MCF 10A (cell line): ENCODE measurements at regions not wholly inside any gene's neighbourhood (a gene's known extent, or its start where the extent isn't known, plus 50 kb on each side); places are given as distances from the start of the nearest gene placed in this dataset.
A peak's percentile ranks its signal among the peaks of the same experiment; 100 is the strongest.

Experiments
- BruUV-seq: library from RNA; stranded (reverse); fragments of 400-500 nt; replicated peaks from 2 replicates; lab custom pipeline; 2021; lab: Mats Ljungman, UMichigan
- CTCF ChIA-PET: fragments of 300-600 bp; sonication (Branson Sonifier 250); formaldehyde crosslinking; extraction: SDS; loops from one replicate; lab custom pipeline; 2021; ENCODE audit warnings: antibody characterized with exemption, inconsistent platforms; lab: Yijun Ruan, JAX
- POLR2A ChIA-PET: fragments of 300-600, 350-650 bp; sonication (Branson Sonifier 250); formaldehyde crosslinking; extraction: SDS; loops from one replicate; lab custom pipeline; 2020; ENCODE audit warnings: antibody characterized with exemption, inconsistent platforms; lab: Yijun Ruan, JAX
- DNase-seq: peaks from one replicate; pipeline ENCODE4 v3.0.0-alpha.2; 2018; ENCODE audit not compliant: unreplicated experiment
- H3K27ac Mint-ChIP-seq: one replicate; pipeline ENCODE4 v1.8.0; 2022; ENCODE audit warnings: mild to moderate bottlenecking, low read depth, mixed read lengths; ENCODE audit not compliant: unreplicated experiment
- H3K27me3 Mint-ChIP-seq: one replicate; pipeline ENCODE4 v1.8.0; 2022; ENCODE audit warnings: mixed read lengths; ENCODE audit not compliant: insufficient read depth, unreplicated experiment
- H3K36me3 Mint-ChIP-seq: one replicate; pipeline ENCODE4 v1.8.0; 2022; ENCODE audit warnings: mild to moderate bottlenecking, moderate library complexity, mixed read lengths; ENCODE audit not compliant: insufficient read depth, unreplicated experiment
- H3K4me1 Mint-ChIP-seq: one replicate; pipeline ENCODE4 v1.8.0; 2022; ENCODE audit warnings: mixed read lengths; ENCODE audit not compliant: insufficient read depth, unreplicated experiment
- H3K4me3 Mint-ChIP-seq: one replicate; pipeline ENCODE4 v1.8.0; 2022; ENCODE audit warnings: mild to moderate bottlenecking, moderate library complexity, mixed read lengths; ENCODE audit not compliant: unreplicated experiment
- H3K9me3 Mint-ChIP-seq: one replicate; pipeline ENCODE4 v1.8.0; 2022; ENCODE audit warnings: mixed read lengths; ENCODE audit not compliant: unreplicated experiment
- CTCF ChIP-seq: fragments of 200-600 bp; IDR thresholded peaks from one replicate; pipeline ENCODE4 v1.8.0; 2022; ENCODE audit warnings: antibody characterized with exemption, mild to moderate bottlenecking; ENCODE audit not compliant: unreplicated experiment
- intact Hi-C: fragments of 100-400 bp; cut with micrococcal nuclease; formaldehyde crosslinking; loops from 2 replicates; pipeline ENCODE4 v1.14.1; 2022

DNA sequence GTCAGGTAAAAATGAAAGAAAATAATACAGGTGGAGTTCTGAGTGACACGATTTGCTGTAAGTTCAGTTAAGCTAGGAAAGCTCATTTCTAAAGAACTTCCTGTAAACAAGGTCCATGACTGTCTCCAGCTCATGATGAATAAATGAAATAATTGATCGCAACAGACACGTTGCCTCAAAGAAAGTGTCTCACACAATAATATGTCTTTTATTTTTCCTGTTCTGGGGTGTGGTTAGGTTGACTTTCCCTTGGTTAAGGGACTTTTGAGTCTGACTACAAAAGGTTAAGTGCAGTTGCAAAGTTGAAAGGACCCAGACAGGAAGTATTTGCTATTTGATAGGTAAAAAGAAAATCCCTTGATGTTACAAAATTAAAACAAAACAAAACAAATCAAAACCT, 304.2 kb upstream of the PRDM1 start:
- POLR2A ChIA-PET = interaction anchor here (0.5 to 1.1 kb wide), 4 partner anchors 16 to 132 kb away, joined by 3 to 4 read pairs (median 3); no protein-coding TSS in a partner anchor
- Mint-ChIP-seq H3K27ac (no peak overlapping the region), H3K4me3 (no peak overlapping the region), H3K9me3 (no peaks in the 10 kb centered on the region), H3K27me3 (no peaks in the 10 kb centered on the region), H3K36me3 (no peaks in the 10 kb centered on the region), H3K4me1 (peaks cover 6% of the 10 kb centered on the region)
- BruUV-seq = no TSS peak
- no peak for DNase-seq
- no peak for TF ChIP-seq CTCF
- intact Hi-C loops = no loop called here
- CTCF ChIA-PET = interaction anchor here (0.5 kb wide), 1 partner anchor 57 kb away, joined by 3 read pairs; no protein-coding TSS in a partner anchor

GRCh38 chr6:105781248-105781647, 304.9 kb upstream of the PRDM1 start:
- BruUV-seq = no TSS peak
- Mint-ChIP-seq H3K4me3 (no peak overlapping the region), H3K4me1 (peaks cover 6% of the 10 kb centered on the region), H3K27ac (no peak overlapping the region), H3K9me3 (no peaks in the 10 kb centered on the region), H3K27me3 (no peaks in the 10 kb centered on the region), H3K36me3 (no peaks in the 10 kb centered on the region)
- ChIA-PET POLR2A (interaction anchor here (1.1 kb wide), 2 partner anchors 17 to 185 kb away, joined by 3 to 4 read pairs; no protein-coding TSS in a partner anchor), CTCF (interaction anchor here (0.6 kb wide), 1 partner anchor 679 kb away, joined by 3 read pairs; no protein-coding TSS in a partner anchor)
- intact Hi-C loops = no loop called here
- no peak for TF ChIP-seq CTCF
- peak; percentile 82 for DNase-seq

- no peak overlapping the region for H3K27ac Mint-ChIP-seq
- POLR2A ChIA-PET = interaction anchor here (0.6 to 1.4 kb wide), 3 partner anchors 10 to 184 kb away, joined by 3 read pairs; no protein-coding TSS in a partner anchor
- no TSS peak for BruUV-seq
- CTCF ChIA-PET = no interaction called here
- intact Hi-C loops = no loop called here
- H3K9me3 Mint-ChIP-seq = no peaks in the 10 kb centered on the region
- DNase-seq = peak; percentile 35
- TF ChIP-seq CTCF = no peak
- no peak overlapping the region for H3K4me3 Mint-ChIP-seq
- H3K36me3 Mint-ChIP-seq = no peaks in the 10 kb centered on the region
- peaks cover 6% of the 10 kb centered on the region for H3K4me1 Mint-ChIP-seq
- no peaks in the 10 kb centered on the region for H3K27me3 Mint-ChIP-seq
Measured at GRCh38 chr6:105780146-105780860, 305.8 kb upstream of the PRDM1 start.

DNA sequence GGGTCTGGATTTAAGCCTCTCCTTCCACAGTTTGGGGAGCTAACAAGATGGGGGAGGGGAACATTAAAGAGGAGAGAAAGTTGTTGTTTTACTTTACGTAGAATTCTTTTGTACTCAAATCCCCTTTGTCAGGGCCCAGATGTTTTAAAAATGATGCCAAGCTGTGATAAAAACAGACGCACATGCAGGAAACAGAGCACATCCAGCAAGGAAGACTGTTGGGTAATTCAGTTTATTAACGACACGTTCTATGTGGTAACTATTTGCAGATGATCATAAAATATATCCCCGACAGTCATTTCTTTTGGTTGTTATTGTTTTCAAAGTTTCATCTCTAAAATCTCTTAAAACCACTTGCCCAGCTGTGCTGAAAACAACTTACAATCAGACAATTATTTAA, 307.0 kb upstream of the PRDM1 start:
- ChIA-PET CTCF (interaction anchor here (0.7 kb wide), 1 partner anchor 104 kb away, joined by 3 read pairs; no protein-coding TSS in a partner anchor), POLR2A (interaction anchor here (1.4 kb wide), 1 partner anchor 11 kb away, joined by 3 read pairs; no protein-coding TSS in a partner anchor)
- peaks cover 6% of the 10 kb centered on the region for H3K4me1 Mint-ChIP-seq
- no TSS peak for BruUV-seq
- H3K27me3 Mint-ChIP-seq = no peaks in the 10 kb centered on the region
- no peaks in the 10 kb centered on the region for H3K36me3 Mint-ChIP-seq
- H3K27ac Mint-ChIP-seq = no peak overlapping the region
- no peaks in the 10 kb centered on the region for H3K9me3 Mint-ChIP-seq
- intact Hi-C loops = no loop called here
- no peak for DNase-seq
- no peak overlapping the region for H3K4me3 Mint-ChIP-seq
- TF ChIP-seq CTCF = no peak
